Mucosa of gallbladder (tissue), 1 donor: ENCODE measurements at regions not wholly inside any gene's neighbourhood (a gene's known extent, or its start where the extent isn't known, plus 50 kb on each side); places are given as distances from the start of the nearest gene placed in this dataset.
"Not testable (repeated sequence)": the region's sequence is repeated elsewhere in the genome, so short reads cannot be mapped to it uniquely, and the experiment has no call there.

ENCODE experiments used
- DNase-seq: peaks from one replicate; pipeline ENCODE4 v3.0.0-alpha.2; 2020; ENCODE audit warnings: low spot score
- donor health status: DM: no; HTN: no; CAD: no.

DNA sequence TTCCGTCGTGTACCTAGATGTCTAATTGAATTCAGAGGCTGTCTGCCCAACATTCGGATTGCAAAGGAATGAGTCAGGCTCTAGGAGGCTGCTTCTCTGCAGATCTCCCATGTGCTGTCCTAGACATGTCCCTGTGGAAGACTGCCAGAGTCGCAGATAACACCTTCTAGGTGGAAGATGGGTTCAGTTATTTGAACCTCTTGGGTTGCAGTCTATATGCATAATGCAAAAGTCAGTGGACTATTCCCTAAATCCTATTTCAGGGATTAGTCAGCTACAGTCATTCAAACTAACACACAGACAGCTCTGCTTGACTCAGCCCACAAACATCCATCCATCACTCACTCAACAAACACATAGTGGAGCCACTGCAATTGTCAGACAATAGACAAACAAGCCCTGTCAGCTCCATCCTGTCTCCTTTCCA, 300.0 kb upstream of the CTNNB1 start:
- DNase-seq = no peak

DNA sequence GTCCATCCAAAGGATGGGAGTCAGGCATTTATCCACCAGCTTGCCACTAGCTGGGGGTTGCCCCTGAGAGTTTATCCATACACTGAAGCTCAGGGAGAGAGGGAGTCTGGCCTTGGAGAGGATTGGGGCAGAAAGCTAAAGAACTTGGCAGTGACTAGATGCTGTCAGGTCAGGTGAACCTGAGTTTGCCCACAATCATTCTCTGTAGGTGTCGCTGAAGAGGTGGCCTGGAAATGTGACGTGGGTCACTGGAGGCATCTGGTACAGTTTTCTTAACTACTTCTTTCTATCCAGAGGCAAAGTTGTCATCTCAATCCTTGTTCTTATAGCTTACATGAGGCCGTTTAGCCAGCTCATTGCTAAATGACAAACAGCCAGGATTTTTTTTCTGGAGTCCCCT, 298.0 kb upstream of the CTNNB1 start:
- no peak for DNase-seq

DNA sequence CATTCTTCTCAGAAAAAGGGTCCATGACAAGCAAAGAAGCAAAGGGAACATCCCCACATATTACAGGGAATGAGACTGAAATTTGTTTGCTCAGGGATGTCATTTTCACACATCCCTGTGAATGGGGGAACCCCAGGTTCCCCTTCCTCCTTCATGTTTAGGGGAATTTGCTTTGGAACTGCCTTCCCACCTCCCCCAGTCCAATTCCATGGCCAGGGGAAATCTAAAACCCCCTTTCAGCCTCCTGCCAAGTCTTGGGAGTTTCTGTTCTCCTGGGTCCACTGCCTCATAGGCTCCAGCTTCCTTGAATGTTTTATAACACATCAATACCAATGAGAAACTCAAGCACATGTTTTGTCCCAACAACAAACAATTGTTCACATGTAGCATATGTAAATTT, 297.5 kb upstream of the CTNNB1 start:
- no peak for DNase-seq

DNA sequence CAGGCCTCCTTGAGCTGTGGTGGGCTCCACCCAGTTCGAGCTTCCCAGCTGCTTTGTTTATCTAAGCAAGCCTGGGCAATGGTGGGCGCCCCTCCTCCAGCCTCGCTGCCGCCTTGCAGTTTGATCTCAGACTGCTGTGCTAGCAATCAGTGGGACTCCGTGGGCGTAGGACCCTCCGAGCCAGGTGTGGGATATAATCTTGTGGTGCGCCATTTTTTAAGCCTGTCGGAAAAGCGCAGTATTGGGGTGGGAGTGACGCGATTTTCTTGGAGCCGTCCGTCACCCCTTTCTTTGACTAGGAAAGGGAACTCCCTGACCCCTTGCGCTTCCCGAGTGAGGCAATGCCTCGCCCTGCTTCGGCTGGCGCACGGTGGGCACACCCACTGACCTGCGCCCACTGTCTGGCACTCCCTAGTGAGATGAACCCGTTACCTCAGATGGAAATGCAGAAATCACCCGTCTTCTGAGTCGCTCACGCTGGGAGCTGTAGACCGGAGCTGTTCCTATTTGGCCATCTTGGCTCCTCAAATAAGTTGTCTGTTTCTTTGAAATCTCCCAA, 291.3 kb upstream of the CTNNB1 start:
- DNase-seq = not testable (repeated sequence)

DNA sequence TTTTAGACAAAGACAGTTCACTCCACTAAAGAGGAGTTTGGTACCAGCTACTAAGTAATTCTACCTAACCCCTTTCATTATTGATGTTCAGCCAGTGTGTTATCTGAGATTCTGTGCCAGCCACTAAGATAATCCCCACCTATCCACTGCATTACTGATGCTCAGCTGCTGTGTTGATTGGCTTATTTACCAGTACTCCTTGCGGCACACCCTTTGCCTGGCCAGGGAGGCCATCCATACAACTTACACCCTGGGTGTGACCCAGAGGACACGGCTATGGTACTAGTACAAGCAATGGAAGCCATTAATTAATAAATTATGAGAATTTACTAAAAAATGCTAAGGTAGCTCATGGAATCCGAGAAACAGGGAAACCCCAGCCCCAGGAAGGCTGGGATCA, 290.7 kb upstream of the CTNNB1 start:
- DNase-seq = no peak

DNA sequence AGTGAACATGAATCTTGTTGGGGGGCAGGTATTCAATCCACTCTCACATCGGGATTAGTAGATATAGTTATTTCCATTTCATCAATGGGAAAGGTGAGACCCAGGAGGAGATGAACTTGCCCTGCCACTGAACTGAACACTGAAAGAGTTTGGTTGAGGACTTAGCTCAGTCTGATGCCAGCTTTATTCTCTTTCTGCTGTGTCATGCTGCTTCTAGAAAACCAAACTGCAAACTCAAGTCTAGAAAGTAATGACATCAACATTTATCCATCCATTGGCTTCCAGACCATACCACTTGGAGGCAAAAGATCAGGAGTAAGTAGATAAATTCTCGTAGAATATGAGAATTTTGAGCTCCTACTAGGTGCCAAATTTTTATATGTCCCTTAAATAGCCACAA, 288.0 kb upstream of the CTNNB1 start:
- no peak for DNase-seq

DNA sequence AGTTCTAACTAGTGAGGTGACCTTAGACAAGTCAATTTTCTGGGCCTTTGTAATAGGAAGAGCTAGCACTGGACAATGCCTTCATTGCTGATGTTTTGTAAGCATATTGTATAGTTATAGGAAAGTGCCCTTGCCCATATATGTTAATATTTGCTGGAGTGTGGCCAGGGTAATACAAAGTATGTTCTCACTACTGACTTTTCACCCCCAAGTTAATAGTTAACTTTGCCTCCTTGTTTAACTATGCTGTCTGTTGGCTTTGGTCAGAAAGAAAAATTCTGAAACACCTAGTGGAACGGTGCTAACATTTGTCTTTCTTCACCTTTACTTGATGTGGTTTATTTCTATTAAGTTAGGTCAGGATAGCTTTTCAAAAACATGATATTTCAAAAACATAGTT, 287.4 kb upstream of the CTNNB1 start:
- no peak for DNase-seq

DNA sequence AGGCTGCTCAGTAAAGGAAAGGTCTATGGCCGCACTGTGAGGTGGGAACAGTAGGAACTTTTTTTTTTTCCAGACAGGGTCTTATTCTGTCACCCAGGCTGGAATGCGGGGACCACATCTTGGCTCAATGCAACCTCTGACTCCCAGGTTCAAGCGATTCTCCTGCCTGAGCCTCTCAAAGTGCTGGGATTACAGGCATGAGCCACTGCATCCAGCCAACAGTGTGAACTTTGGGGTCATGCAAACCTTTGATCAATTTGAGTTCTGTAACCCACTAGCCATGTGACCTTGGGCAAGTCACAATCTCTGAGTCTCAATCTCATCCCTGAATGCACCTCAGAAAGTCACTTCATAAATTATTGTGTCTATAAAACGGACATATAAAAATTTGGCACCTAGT, 286.8 kb upstream of the CTNNB1 start:
- no peak for DNase-seq

DNA sequence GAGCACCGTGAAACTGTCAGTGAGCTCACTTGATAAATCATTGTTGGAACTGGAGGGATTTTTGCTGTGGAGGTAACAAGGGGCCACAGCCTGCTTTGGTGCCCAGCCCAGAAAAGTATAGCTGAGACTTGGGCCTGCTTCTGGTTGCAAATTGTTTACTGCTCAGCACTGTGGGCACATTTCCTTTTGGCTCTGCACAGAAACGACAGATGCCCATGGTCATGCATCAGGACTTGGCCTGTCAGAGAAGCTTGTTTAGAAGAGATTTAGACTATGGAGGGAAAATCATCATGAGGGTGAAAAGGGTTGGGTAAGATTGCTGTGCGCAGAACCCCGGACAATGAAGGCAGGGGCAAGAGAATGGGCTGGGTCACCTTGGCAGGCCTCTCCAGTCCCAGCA, 286.1 kb upstream of the CTNNB1 start:
- no peak for DNase-seq

DNA sequence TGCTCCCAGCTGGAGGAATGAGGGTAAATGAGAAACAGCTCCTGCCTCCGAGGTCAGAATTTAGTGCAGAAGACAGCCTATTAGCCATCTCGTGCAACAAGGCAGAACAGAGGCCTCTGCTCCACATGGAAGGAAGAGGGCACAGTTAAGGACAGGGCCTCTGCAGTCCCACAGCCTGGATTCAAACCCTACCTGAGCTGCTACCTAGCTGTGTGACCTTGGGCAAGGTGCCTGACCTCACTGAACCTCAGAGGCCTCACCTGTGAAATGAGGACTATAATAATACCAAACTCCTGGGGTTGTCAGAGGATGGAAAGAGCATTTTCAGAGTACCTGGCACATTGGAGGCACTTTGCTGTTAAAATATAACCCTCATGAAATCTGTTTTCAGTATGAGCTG, 285.7 kb upstream of the CTNNB1 start:
- DNase-seq = no peak

DNA sequence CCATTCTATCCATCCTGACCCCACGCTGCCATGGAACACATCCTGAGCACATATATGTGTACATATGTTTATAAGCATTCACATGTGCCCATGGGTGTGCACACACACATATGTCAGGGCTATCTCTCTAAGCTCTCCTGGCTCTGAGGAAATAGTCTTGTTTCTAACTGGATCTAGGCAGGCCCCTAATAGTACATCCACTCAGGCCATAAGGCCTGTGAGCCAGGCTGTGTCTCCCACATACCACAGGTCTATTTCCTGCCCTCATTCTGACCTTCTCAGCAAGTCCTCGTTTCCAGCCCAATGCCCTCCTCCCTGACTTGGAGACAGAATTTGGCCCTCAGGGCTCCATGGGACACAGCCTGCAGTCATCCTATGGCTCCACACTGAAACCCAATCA, 284.8 kb upstream of the CTNNB1 start:
- no peak for DNase-seq

DNA sequence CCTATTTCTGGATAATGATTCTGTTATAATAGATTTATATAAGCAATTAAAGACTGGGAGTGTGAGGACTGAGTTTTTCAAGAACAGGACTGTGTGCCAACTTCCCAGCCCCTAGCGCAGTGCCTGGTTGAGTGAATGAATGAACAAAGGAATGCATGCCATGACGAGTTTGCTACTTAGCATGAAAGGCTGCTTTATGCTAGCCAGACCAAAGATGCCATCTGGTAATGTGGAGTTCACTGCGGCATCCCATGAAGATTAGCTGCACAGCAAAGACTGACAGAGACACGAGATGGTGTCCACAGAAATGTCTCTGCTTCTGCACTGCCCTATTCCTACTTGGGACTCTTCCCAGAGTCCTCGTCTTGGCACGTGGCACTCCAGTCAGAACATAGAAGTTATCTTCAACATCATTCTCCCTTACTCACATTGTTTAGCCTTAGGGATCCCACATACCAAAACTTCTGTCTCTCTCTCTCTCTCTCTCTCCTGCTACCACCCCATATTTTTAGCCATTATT, 283.9 kb upstream of the CTNNB1 start:
- no peak for DNase-seq

DNA sequence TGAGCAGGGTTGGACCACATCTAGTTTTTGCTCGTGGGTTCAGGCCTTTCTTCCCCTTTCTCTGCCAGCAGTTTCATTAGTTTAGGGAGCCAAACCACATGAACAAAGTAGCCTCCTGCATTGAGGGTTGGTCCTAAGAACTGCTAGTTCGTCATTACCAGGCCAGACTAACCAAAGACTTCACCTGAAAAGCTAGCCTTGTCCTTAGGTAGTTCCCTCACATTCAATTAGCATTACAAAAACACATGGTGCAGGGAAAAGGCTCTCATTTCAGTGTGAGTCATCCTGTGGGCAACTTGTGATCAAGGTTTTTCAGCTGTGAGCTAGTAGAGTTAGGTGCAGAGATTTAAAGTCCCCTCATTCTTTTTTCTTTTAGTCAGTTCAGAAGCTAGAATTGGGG, 279.3 kb upstream of the CTNNB1 start:
- DNase-seq = no peak

DNA sequence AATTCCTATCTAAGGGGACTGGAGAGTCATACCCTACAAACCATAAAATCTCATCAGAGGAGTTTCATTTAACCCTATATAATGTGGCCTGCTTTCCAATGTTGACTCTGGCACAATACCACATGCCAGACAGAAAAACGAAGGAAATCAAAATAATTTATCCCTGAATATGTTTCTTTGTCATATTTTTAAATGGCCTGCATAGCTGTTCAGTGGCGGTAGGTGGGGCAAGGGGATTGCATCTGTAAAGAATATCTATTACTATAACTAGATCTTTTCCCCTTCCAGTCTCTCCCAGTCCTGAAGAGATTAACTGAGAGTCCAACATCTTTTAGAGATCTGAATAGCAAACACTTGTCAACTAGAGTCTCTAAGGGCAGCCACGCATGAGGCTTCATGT, 278.1 kb upstream of the CTNNB1 start:
- no peak for DNase-seq

DNA sequence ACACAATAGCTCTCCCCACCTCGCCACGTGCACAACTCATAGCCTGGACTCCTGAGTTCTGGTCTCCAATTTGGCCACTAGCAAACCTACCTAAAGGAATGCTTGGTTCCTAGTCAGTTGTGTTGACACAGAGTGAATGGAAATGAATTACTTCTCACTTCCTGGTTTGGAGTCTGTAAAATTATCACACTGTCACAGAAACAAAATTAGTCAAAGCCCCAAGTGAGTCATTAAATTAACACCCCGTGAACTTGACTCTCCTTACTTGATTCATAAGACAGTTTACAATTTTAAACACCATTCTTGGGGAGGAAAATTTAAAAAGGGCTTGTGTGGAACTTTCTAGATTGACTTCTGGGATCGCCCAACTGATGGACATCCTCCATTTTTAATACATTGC, 276.2 kb upstream of the CTNNB1 start:
- DNase-seq = no peak

DNA sequence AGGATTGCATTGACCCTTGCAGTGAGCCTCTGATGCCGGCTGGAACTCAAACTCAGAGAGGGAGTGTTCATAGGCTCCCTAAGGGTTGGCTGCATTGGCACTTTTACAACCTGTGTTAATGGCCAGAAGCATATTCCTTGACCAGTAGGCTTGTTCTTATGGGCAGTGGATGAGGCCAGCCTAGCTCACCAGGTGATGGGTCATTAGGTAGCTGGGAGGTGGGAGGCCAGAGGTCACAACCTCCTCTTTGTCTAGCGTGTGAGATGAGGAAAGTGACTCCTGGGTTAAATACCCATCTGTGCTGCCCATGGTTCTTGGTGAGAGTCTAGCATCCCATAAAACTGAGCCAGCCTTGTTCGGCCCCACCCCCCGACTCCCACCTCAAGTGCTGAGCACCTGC, 275.7 kb upstream of the CTNNB1 start:
- DNase-seq = no peak

DNA sequence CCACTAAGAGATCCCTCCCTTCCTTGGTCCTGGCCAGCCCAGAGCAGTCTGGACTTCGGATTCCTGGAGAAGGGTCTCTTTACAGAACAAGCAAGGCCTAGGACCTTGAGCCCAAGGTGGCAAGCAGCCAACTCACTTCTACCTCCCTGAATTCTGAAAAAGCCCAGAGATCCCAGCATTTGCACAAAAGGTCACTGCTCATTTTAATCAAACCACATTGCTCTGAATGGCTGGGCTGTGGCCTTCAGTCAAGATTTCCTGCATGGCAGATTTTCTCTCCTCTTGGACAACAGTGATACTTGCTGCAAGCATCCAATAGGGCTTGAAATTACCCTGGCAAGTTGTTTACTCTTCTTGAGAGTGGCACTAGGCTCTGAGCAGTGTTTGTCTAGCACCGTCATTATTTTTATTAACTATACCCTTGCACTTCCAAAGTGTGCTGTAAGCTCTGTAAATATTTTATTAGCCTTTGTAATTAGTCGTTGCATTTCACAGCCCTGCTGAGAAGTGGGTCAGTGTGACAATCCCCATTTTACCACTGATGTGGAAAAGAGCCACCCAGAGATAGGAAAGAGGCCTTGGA, 274.7 kb upstream of the CTNNB1 start:
- no peak for DNase-seq

DNA sequence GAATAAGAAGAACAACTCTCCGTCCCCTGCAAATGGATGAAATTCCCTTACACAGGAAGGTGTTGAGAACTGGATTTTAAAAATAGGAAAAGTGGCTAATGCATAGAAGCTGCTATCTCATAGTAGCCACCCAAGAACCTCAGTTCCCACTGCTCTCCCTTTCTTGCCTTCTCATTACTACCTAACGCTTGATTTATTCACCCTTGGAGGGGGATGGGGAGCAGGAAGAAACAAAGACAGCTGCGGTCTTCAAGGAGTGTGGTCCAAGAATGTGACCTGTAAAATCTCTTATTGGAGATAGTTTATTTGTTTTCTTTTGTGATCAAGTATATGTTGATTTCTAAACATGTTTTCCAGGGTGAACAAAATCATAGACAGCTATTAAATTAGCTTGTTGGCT, 274.1 kb upstream of the CTNNB1 start:
- no peak for DNase-seq

DNA sequence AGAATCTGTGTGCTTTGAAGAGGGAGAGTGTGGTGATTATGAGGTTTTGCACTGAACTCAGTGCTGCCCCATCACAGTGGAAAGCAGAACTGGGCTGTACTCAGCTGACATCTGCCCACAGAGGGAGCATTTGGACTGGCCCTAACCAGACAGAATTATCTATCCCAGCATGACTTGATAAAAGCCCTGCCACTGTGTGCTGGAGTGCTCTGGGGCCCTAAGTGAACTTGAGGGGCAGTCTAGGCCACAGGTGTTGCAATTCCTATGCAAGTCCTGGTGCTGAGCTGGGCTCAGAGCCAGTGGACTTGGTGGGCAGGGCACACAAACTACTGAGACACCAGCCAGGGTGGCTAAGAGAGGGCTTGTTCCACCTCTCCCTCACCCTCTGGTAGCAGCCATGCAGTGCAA, 269.2 kb upstream of the CTNNB1 start:
- no peak for DNase-seq

DNA sequence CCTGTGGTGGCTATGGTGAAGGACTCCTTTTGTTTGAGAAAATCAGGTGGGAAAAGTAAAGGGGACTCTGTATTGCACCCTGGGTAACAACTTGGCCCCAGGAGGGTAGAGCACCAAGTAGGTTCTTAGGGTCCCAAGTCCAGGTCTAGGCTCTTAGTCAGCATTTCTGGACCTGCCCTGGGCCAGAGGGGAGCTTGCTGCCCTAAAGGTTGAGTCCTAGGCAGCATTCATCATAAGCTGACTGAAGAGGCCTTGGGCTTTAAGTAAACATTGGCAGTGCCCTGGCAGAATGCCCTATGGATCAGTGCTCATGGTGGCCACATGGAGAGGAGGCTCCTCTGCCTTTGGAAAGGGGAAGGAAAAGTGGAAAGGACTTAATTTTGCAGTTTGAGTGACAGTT, 268.5 kb upstream of the CTNNB1 start:
- no peak for DNase-seq

DNA sequence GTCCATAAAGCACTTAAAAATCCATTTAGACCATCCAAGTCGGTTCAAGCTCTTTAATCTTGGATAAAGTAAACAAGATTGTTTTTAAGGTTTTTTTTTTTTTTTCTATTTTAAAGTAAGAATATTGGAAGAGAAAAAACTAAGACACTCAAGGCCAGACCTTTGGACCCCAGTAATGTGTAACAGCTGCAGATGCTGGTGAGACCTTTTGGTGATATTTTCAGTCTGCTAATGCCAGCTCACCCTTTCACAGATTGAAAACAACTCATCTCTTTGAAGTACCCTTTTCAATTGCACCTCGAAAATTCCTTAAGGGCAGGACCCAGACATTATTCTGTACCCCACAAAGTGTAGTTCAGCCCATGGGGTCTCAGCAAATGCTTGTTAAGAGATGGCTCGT, 260.7 kb upstream of the CTNNB1 start:
- no peak for DNase-seq

DNA sequence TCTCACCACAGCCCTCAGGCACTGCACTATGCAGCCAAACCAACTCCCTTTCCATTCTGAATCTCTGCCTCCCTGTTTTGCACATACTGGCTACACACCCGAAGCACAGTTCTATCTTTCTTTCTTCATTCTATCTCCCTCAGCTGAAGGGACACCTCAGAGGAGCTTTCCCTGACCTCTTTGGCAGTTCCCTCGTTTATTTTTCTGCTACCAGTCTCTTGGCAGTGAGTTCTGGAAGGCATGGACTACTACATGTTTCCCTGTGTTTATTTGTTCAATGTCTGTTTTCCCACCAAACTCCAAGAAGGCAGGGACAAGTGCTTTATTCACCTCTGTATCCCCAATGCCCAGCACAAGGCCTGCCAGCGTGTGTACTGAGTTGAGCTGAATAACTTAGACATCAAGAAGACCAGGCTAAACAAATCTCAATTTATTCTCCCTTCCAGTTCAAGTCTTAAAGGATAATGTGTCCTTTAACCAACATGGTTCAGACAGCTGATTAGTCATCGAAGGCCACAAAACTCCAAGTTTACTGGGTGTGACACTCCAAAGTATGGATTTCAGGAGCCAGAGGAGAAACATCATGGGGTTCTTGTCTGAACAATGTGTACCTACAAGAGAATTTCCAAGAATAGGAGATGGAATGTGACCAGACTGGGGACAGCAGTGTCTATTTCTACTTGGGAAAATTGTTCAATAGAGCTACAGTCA, 260.1 kb upstream of the CTNNB1 start:
- no peak for DNase-seq

DNA sequence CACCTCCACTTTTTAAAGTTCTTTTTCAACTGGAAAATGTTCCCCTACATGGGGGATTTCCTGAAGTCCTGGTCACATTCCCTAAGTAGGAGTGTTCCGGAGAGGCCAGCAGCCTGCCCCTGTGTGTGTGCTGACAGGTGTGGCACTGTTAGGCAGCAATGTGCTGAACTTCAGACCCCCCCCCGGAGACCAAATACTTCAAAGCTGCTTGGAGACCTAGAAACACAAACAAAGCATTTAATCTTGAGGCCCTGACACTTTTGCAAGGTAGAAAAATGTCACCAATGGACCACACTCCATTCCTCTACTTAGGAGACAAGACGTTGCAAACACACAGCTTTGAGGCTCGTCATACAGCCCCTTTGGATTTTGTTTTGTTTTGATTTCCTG, 259.6 kb upstream of the CTNNB1 start:
- DNase-seq = no peak

DNA sequence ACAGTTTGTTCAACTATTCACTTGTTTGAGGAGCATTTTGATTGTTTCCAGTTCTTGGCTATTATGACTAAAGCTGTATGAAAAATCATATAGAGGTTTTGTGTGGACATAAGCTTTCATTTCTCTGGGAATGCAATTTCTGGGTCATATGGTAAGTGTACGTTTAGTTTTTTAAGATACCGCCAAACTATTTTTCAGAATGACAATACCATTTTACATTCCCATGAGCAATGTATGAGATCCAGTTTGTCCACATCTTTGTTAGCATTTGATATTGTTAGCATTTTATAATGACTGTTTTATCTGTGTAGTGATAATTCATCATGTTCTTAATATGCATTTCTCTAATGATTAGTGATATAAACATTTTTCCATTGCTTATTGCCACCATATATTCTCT, 258.7 kb upstream of the CTNNB1 start:
- DNase-seq = no peak
